ENCODE measurements at regions not wholly inside any gene's neighbourhood (a gene's known extent, or its start where the extent isn't known, plus 50 kb on each side); places are given as distances from the start of the nearest gene placed in this dataset.

DNA sequence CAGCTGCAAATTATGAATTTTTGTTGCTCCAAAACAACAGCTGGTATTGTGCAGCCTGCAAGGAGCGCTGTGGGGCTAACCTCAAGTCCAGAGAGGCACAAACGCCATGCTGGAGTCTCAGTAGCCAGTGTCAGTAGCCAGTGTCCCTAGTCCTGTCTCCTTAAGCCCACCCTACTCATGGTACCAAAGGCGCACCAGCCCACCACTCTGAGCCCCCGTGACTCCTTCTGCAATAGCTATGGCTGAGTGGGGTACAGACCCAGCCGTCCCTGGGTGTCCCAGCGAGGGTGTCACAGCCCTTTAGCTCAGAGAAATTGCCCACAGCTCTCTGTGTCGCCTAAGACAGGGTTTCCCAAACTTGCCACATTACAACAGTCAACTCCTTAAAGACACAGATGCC is 65.2 kb downstream of the ARL6IP4 start:
- TF ChIP-seq, protein P1, sequence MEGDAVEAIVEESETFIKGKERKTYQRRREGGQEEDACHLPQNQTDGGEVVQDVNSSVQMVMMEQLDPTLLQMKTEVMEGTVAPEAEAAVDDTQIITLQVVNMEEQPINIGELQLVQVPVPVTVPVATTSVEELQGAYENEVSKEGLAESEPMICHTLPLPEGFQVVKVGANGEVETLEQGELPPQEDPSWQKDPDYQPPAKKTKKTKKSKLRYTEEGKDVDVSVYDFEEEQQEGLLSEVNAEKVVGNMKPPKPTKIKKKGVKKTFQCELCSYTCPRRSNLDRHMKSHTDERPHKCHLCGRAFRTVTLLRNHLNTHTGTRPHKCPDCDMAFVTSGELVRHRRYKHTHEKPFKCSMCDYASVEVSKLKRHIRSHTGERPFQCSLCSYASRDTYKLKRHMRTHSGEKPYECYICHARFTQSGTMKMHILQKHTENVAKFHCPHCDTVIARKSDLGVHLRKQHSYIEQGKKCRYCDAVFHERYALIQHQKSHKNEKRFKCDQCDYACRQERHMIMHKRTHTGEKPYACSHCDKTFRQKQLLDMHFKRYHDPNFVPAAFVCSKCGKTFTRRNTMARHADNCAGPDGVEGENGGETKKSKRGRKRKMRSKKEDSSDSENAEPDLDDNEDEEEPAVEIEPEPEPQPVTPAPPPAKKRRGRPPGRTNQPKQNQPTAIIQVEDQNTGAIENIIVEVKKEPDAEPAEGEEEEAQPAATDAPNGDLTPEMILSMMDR (IDR thresholded peaks at IDR 0.05) = no peak
- no peak for TF ChIP-seq POLR2A (IDR thresholded peaks at IDR 0.05)

All from Peyer's patch (tissue), 4 donors.